C4-2B (cell line): ENCODE measurements at regions not wholly inside any gene's neighbourhood (a gene's known extent, or its start where the extent isn't known, plus 50 kb on each side); places are given as distances from the start of the nearest gene placed in this dataset.

ENCODE experiments used
- CTCF ChIP-seq: fragments of 450-650 bp; conservative IDR thresholded peaks from 2 replicates; pipeline ENCODE4 v1.5.1; 2017; ENCODE audit warnings: mild to moderate bottlenecking
- ZFX ChIP-seq: fragments of 450-650 bp; IDR thresholded peaks from 2 replicates; pipeline ENCODE4 v1.6.1; 2017

- TF ChIP-seq CTCF (no peak), ZFX (no peak)
These were observed 1478.6 kb upstream of the ACVR2A start for GRCh38 chr2:146366276-146366675.
